Stimulated activated CD8-positive, alpha-beta memory T cell treated with anti-CD3 and anti-CD28 coated beads, Interleukin-4, amount 100 ng/mL, for 1 hour (primary cell): ENCODE measurements at regions not wholly inside any gene's neighbourhood (a gene's known extent, or its start where the extent isn't known, plus 50 kb on each side); places are given as distances from the start of the nearest gene placed in this dataset.
"Not testable (repeated sequence)": the region's sequence is repeated elsewhere in the genome, so short reads cannot be mapped to it uniquely, and the experiment has no call there.

Experiments used
- DNase-seq, 2 donors: peaks; one replicate each; pipeline ENCODE4 v3.0.0-alpha.2; 2020; ENCODE audit warnings: low read depth in 2 of 2, low spot score in 1 of 2

GRCh38 chr12:38157933-38158401, 158.6 kb upstream of the ALG10B start:
- DNase-seq = no peak

GRCh38 chr12:38158428-38159091, 158.0 kb upstream of the ALG10B start:
- no peak for DNase-seq

GRCh38 chr12:38159092-38159551, 157.5 kb upstream of the ALG10B start:
- DNase-seq = no peak

- no peak for DNase-seq
Measured at GRCh38 chr12:38159591-38160317, 156.8 kb upstream of the ALG10B start.

GRCh38 chr12:38160318-38161122, 156.1 kb upstream of the ALG10B start:
- no peak for DNase-seq

GRCh38 chr12:38161123-38162000, 155.2 kb upstream of the ALG10B start:
- DNase-seq = no peak

GRCh38 chr12:38162013-38162412, 154.6 kb upstream of the ALG10B start:
- DNase-seq = no peak

GRCh38 chr12:38162708-38163441, 153.7 kb upstream of the ALG10B start:
- no peak for DNase-seq

GRCh38 chr12:38163442-38163801, 153.2 kb upstream of the ALG10B start:
- DNase-seq = no peak

GRCh38 chr12:38166225-38166624, 150.3 kb upstream of the ALG10B start:
- no peak for DNase-seq

GRCh38 chr12:38175538-38175937, 141.0 kb upstream of the ALG10B start:
- DNase-seq = no peak

- DNase-seq = not testable (repeated sequence)
Measured at GRCh38 chr12:38183617-38184016, 133.0 kb upstream of the ALG10B start.

- not testable (repeated sequence) for DNase-seq
Measured at GRCh38 chr12:38197286-38197685, 119.3 kb upstream of the ALG10B start.

- no peak for DNase-seq
Measured at GRCh38 chr12:38201461-38202276, 114.9 kb upstream of the ALG10B start.

GRCh38 chr12:38204831-38205230, 111.7 kb upstream of the ALG10B start:
- DNase-seq = no peak

GRCh38 chr12:38222011-38222410, 94.6 kb upstream of the ALG10B start:
- DNase-seq = no peak

- DNase-seq = not testable (repeated sequence)
Measured at GRCh38 chr12:38238328-38238727, 78.2 kb upstream of the ALG10B start.

GRCh38 chr12:38253778-38254177, 62.8 kb upstream of the ALG10B start:
- no peak for DNase-seq

GRCh38 chr12:38258411-38258810, 58.2 kb upstream of the ALG10B start:
- no peak for DNase-seq
